Activated CD4-positive, alpha-beta T cell treated with anti-CD3 and anti-CD28 coated beads, Interleukin-2, Interleukin-4, amounts not matched to agents 100 ng/mL and 50 ng/mL, durations not matched to agents 16 hours and 8 hours (primary cell): ENCODE measurements at regions not wholly inside any gene's neighbourhood (a gene's known extent, or its start where the extent isn't known, plus 50 kb on each side); places are given as distances from the start of the nearest gene placed in this dataset.

Source experiments
- DNase-seq: peaks from one replicate; pipeline ENCODE4 v3.0.0-alpha.2; 2020; ENCODE audit warnings: low spot score

- no peak for DNase-seq
Observed at GRCh38 chr4:24057915-24058559, 168.2 kb upstream of the PPARGC1A start.

- DNase-seq: no peak
Observed at GRCh38 chr4:24056289-24056688, 166.4 kb upstream of the PPARGC1A start.

GRCh38 chr4:24055623-24056022, 165.8 kb upstream of the PPARGC1A start:
- DNase-seq: no peak

- no peak for DNase-seq
Observed at GRCh38 chr4:24054910-24055309, 165.1 kb upstream of the PPARGC1A start.

GRCh38 chr4:24053934-24054333, 164.1 kb upstream of the PPARGC1A start:
- DNase-seq: no peak

GRCh38 chr4:24044610-24045589, 155.1 kb upstream of the PPARGC1A start:
- no peak for DNase-seq

- no peak for DNase-seq
Observed at GRCh38 chr4:24042094-24042493, 152.2 kb upstream of the PPARGC1A start.

GRCh38 chr4:24040811-24041210, 151.0 kb upstream of the PPARGC1A start:
- no peak for DNase-seq

GRCh38 chr4:24033626-24034025, 143.8 kb upstream of the PPARGC1A start:
- DNase-seq: no peak

GRCh38 chr4:24032371-24032989, 142.6 kb upstream of the PPARGC1A start:
- DNase-seq: no peak

GRCh38 chr4:24026596-24026995, 136.7 kb upstream of the PPARGC1A start:
- DNase-seq: no peak

GRCh38 chr4:24024605-24025004, 134.8 kb upstream of the PPARGC1A start:
- DNase-seq: no peak

- DNase-seq: no peak
Observed at GRCh38 chr4:24024157-24024556, 134.3 kb upstream of the PPARGC1A start.

GRCh38 chr4:24015782-24016181, 125.9 kb upstream of the PPARGC1A start:
- DNase-seq: no peak

GRCh38 chr4:24013668-24014422, 124.0 kb upstream of the PPARGC1A start:
- DNase-seq: no peak

GRCh38 chr4:24010994-24011393, 121.1 kb upstream of the PPARGC1A start:
- no peak for DNase-seq

- no peak for DNase-seq
Observed at GRCh38 chr4:24010573-24010972, 120.7 kb upstream of the PPARGC1A start.

- DNase-seq: no peak
Observed at GRCh38 chr4:24007860-24008261, 118.0 kb upstream of the PPARGC1A start.

GRCh38 chr4:24006269-24006668, 116.4 kb upstream of the PPARGC1A start:
- no peak for DNase-seq

- no peak for DNase-seq
Observed at GRCh38 chr4:24003926-24004325, 114.1 kb upstream of the PPARGC1A start.

GRCh38 chr4:24003496-24003895, 113.6 kb upstream of the PPARGC1A start:
- no peak for DNase-seq

- no peak for DNase-seq
Observed at GRCh38 chr4:24002330-24002966, 112.6 kb upstream of the PPARGC1A start.
